Testis (tissue), 2 donors: ENCODE measurements at regions not wholly inside any gene's neighbourhood (a gene's known extent, or its start where the extent isn't known, plus 50 kb on each side); places are given as distances from the start of the nearest gene placed in this dataset.

ENCODE experiments used
- CTCF ChIP-seq, 3 experiments: fragments of 450-650 bp in 2 of 3; fragments of 200-600 bp in 1 of 3; sonication (generic) in 1 of 3; IDR thresholded peaks; one replicate each; pipeline ENCODE4 v1.5.1; 2016 to 2019; ENCODE audit warnings: antibody characterized with exemption in 3 of 3, mild to moderate bottlenecking in 2 of 3, moderate library complexity in 1 of 3
- POLR2A ChIP-seq: fragments of 450-650 bp; IDR thresholded peaks from one replicate; pipeline ENCODE4 v1.6.1; 2017; ENCODE audit warnings: antibody characterized with exemption, mild to moderate bottlenecking, moderate library complexity

GRCh38 chrY:8495243-8495642 lies 842.0 kb upstream of the TSPY4 start:
- no peak for TF ChIP-seq CTCF (IDR thresholded peaks at IDR 0.05)
- TF ChIP-seq POLR2A: no peak
